ENCODE measurements at regions not wholly inside any gene's neighbourhood (a gene's known extent, or its start where the extent isn't known, plus 50 kb on each side); places are given as distances from the start of the nearest gene placed in this dataset.

DNA sequence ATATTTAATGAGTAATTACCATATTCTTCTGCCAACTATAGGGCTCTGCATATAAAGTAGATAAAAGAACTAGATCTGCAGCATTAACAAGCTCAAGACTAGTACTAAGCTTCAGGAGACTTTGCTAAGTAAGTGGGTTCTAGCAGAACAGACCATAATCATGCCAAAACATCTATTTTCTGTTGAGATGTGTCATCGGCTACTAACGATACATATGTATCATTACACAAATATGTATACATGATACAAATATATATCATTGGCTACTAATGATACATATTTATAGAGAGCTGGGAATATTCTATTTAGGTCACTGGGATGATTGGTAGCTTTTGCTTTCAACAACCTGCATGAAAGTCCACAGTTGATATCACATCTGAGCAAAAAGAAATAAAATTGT is 185.8 kb upstream of the DCBLD2 start:
- H3K9ac ChIP-seq (ENCODE audit: low read length) = no peak overlapping the region
- H2BK5ac ChIP-seq (ENCODE audit: low read depth, low read length, poor library complexity, severe bottlenecking) = no peak overlapping the region
- no peak overlapping the region for H3K18ac ChIP-seq (ENCODE audit: low read depth in 1 of 2, low read length in 2 of 2)
- H3K4me3 ChIP-seq (ENCODE audit: insufficient read depth in 1 of 2, low read depth in 1 of 2, low read length in 2 of 2) = no peak overlapping the region
- H3K36me3 ChIP-seq (ENCODE audit: control insufficient read depth in 1 of 2, insufficient read depth in 2 of 2, low read depth in 1 of 2, low read length in 2 of 2) = no peaks in the 10 kb centered on the region
- H3K14ac ChIP-seq (ENCODE audit: low read length in 2 of 2) = no peak overlapping the region
- no CpG with 5 or more reads among the region's 2 CpGs for WGBS
- no peak overlapping the region for H3K23ac ChIP-seq (ENCODE audit: low read length in 2 of 2)
- H3K79me1 ChIP-seq (replicated peaks; ENCODE audit: low read length, poor library complexity, severe bottlenecking) = peaks cover 3% of the 10 kb centered on the region
- no peak overlapping the region for H2BK12ac ChIP-seq (ENCODE audit: low read length in 2 of 2)
- H2AK5ac ChIP-seq (ENCODE audit: low read length, severe bottlenecking) = no peak overlapping the region
- no peak overlapping the region for H2AFZ ChIP-seq (ENCODE audit: low read depth, low read length)
- no peak overlapping the region for H2BK120ac ChIP-seq (ENCODE audit: low read depth, low read length)
- no peak for DNase-seq
- H3K27me3 ChIP-seq (ENCODE audit: control insufficient read depth in 1 of 2, insufficient read depth in 1 of 2, low read length in 2 of 2) = no peaks in the 10 kb centered on the region
- H3K27ac ChIP-seq (ENCODE audit: low read length, poor library complexity, severe bottlenecking) = no peak overlapping the region
- no peak overlapping the region for H3K4me2 ChIP-seq (ENCODE audit: low read length, poor library complexity, severe bottlenecking)
- no peak overlapping the region for H4K91ac ChIP-seq (ENCODE audit: low read length)
- H4K8ac ChIP-seq (ENCODE audit: low read length) = no peak overlapping the region
- H3K4ac ChIP-seq (ENCODE audit: low read depth in 1 of 2, low read length in 2 of 2) = no peak overlapping the region
- H3K4me1 ChIP-seq (ENCODE audit: control insufficient read depth, insufficient read depth, low read depth, low read length) = no peaks in the 10 kb centered on the region
- no peaks in the 10 kb centered on the region for H3K9me3 ChIP-seq (ENCODE audit: control insufficient read depth, low read length)
- H2BK15ac ChIP-seq (ENCODE audit: low read depth, poor library complexity, severe bottlenecking) = no peak overlapping the region

DNA sequence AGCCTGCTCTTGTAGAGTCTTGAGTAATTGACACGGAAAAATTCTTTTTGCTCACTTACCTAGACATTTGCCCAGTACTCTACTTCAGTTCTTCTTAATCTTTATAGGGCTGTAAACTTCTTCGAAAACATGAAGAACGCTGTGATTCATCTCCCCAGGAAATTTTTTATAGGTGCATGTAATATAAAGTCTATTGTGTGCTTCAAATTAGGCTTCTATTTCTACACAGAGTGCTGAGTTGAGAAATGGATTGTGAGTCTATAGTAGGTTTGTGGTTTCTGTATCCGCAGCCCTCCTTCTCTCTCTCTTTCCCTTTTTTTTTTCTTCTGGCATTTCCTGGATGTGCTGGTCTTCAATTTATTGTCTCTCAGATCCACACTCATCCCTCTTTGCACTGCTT is 183.3 kb upstream of the DCBLD2 start:
- Histone ChIP-seq H3K79me1 (replicated peaks; ENCODE audit: low read length, poor library complexity, severe bottlenecking) (peaks cover 3% of the 10 kb centered on the region), H2AFZ (ENCODE audit: low read depth, low read length) (no peak overlapping the region), H4K91ac (ENCODE audit: low read length) (no peak overlapping the region), H3K4me1 (ENCODE audit: control insufficient read depth, insufficient read depth, low read depth, low read length) (no peaks in the 10 kb centered on the region), H3K36me3 (ENCODE audit: control insufficient read depth in 1 of 2, insufficient read depth in 2 of 2, low read depth in 1 of 2, low read length in 2 of 2) (no peaks in the 10 kb centered on the region), H3K9me3 (ENCODE audit: control insufficient read depth, low read length) (no peaks in the 10 kb centered on the region), H2BK15ac (ENCODE audit: low read depth, poor library complexity, severe bottlenecking) (no peak overlapping the region), H3K4ac (ENCODE audit: low read depth in 1 of 2, low read length in 2 of 2) (no peak overlapping the region), H3K4me3 (ENCODE audit: insufficient read depth in 1 of 2, low read depth in 1 of 2, low read length in 2 of 2) (no peak overlapping the region), H3K27me3 (ENCODE audit: control insufficient read depth in 1 of 2, insufficient read depth in 1 of 2, low read length in 2 of 2) (no peaks in the 10 kb centered on the region), H3K4me2 (ENCODE audit: low read length, poor library complexity, severe bottlenecking) (no peak overlapping the region), H4K8ac (ENCODE audit: low read length) (no peak overlapping the region), H2BK5ac (ENCODE audit: low read depth, low read length, poor library complexity, severe bottlenecking) (no peak overlapping the region), H3K14ac (ENCODE audit: low read length in 2 of 2) (no peak overlapping the region), H2BK120ac (ENCODE audit: low read depth, low read length) (no peak overlapping the region), H3K9ac (ENCODE audit: low read length) (no peak overlapping the region), H2AK5ac (ENCODE audit: low read length, severe bottlenecking) (no peak overlapping the region), H3K23ac (ENCODE audit: low read length in 2 of 2) (no peak overlapping the region), H3K27ac (ENCODE audit: low read length, poor library complexity, severe bottlenecking) (no peak overlapping the region), H2BK12ac (ENCODE audit: low read length in 2 of 2) (no peak overlapping the region), H3K18ac (ENCODE audit: low read depth in 1 of 2, low read length in 2 of 2) (no peak overlapping the region)
- no peak for DNase-seq
- 82% methylated on average over 2 of the region's 4 CpGs for WGBS

DNA sequence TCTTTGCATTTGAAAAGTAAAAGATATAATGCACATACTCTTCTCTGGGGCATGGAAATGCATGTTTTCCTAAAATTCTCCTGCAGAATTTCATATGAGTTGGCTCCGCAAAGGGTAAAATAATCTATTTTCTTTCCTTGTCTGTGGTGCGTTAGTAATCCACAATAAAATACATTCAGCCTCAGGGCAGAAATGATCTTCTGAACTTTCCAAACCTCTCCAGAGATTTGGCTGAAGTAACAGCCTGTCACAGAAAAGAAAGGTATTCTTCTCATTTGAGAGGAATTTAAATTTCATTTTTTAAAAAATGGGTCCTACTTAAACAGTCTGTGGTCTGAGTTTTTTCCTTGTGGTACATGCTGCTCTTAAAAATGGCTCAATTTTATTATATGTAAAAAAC is 182.7 kb upstream of the DCBLD2 start:
- H3K14ac ChIP-seq (ENCODE audit: low read length in 2 of 2) = no peak overlapping the region
- DNase-seq = no peak
- H2AFZ ChIP-seq (ENCODE audit: low read depth, low read length) = no peak overlapping the region
- H2BK120ac ChIP-seq (ENCODE audit: low read depth, low read length) = no peak overlapping the region
- H3K9me3 ChIP-seq (ENCODE audit: control insufficient read depth, low read length) = no peaks in the 10 kb centered on the region
- WGBS = 100% methylated on average over 2 of the region's 2 CpGs
- no peak overlapping the region for H3K4me3 ChIP-seq (ENCODE audit: insufficient read depth in 1 of 2, low read depth in 1 of 2, low read length in 2 of 2)
- H3K27me3 ChIP-seq (ENCODE audit: control insufficient read depth in 1 of 2, insufficient read depth in 1 of 2, low read length in 2 of 2) = no peaks in the 10 kb centered on the region
- H2BK5ac ChIP-seq (ENCODE audit: low read depth, low read length, poor library complexity, severe bottlenecking) = no peak overlapping the region
- H3K4me1 ChIP-seq (ENCODE audit: control insufficient read depth, insufficient read depth, low read depth, low read length) = no peaks in the 10 kb centered on the region
- no peak overlapping the region for H3K23ac ChIP-seq (ENCODE audit: low read length in 2 of 2)
- H4K91ac ChIP-seq (ENCODE audit: low read length) = no peak overlapping the region
- H2BK12ac ChIP-seq (ENCODE audit: low read length in 2 of 2) = no peak overlapping the region
- no peak overlapping the region for H3K27ac ChIP-seq (ENCODE audit: low read length, poor library complexity, severe bottlenecking)
- H3K4me2 ChIP-seq (ENCODE audit: low read length, poor library complexity, severe bottlenecking) = no peak overlapping the region
- H3K18ac ChIP-seq (ENCODE audit: low read depth in 1 of 2, low read length in 2 of 2) = no peak overlapping the region
- H2AK5ac ChIP-seq (ENCODE audit: low read length, severe bottlenecking) = no peak overlapping the region
- H3K79me1 ChIP-seq (replicated peaks; ENCODE audit: low read length, poor library complexity, severe bottlenecking) = peaks cover 3% of the 10 kb centered on the region
- no peak overlapping the region for H4K8ac ChIP-seq (ENCODE audit: low read length)
- no peak overlapping the region for H2BK15ac ChIP-seq (ENCODE audit: low read depth, poor library complexity, severe bottlenecking)
- no peak overlapping the region for H3K4ac ChIP-seq (ENCODE audit: low read depth in 1 of 2, low read length in 2 of 2)
- no peaks in the 10 kb centered on the region for H3K36me3 ChIP-seq (ENCODE audit: control insufficient read depth in 1 of 2, insufficient read depth in 2 of 2, low read depth in 1 of 2, low read length in 2 of 2)
- no peak overlapping the region for H3K9ac ChIP-seq (ENCODE audit: low read length)

DNA sequence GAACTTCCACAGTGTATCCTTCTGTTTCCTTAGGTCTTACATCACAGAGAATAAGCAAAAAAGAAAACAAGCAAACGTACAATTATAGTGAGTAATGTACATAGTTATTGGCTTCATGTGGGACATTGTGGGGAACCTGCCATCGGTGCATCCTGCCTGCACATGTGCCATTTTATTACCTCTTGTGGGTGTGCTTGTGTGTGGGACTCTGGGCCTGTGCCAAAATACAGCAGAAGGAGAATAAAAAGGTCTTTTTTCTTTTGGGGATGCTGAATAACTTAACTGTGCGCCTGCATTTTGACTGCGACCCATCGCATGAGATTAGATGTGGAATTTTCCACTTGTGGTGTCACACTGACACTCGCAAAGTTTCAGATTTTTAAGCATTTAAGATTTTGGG is 169.6 kb upstream of the DCBLD2 start:
- Histone ChIP-seq H3K36me3 (ENCODE audit: control insufficient read depth in 1 of 2, insufficient read depth in 2 of 2, low read depth in 1 of 2, low read length in 2 of 2) (peaks cover 0 to 4% of the 10 kb centered on the region in 2 experiments), H2AK5ac (ENCODE audit: low read length, severe bottlenecking) (no peak overlapping the region), H2BK15ac (ENCODE audit: low read depth, poor library complexity, severe bottlenecking) (no peak overlapping the region), H3K4me2 (ENCODE audit: low read length, poor library complexity, severe bottlenecking) (no peak overlapping the region), H2BK12ac (ENCODE audit: low read length in 2 of 2) (no peak overlapping the region), H3K79me1 (replicated peaks; ENCODE audit: low read length, poor library complexity, severe bottlenecking) (no peaks in the 10 kb centered on the region), H2BK5ac (ENCODE audit: low read depth, low read length, poor library complexity, severe bottlenecking) (no peak overlapping the region), H4K91ac (ENCODE audit: low read length) (no peak overlapping the region), H2AFZ (ENCODE audit: low read depth, low read length) (no peak overlapping the region), H3K18ac (ENCODE audit: low read depth in 1 of 2, low read length in 2 of 2) (no peak overlapping the region), H2BK120ac (ENCODE audit: low read depth, low read length) (no peak overlapping the region), H4K8ac (ENCODE audit: low read length) (no peak overlapping the region), H3K4ac (ENCODE audit: low read depth in 1 of 2, low read length in 2 of 2) (no peak overlapping the region), H3K4me3 (ENCODE audit: insufficient read depth in 1 of 2, low read depth in 1 of 2, low read length in 2 of 2) (no peak overlapping the region), H3K23ac (ENCODE audit: low read length in 2 of 2) (no peak overlapping the region), H3K4me1 (ENCODE audit: control insufficient read depth, insufficient read depth, low read depth, low read length) (no peaks in the 10 kb centered on the region), H3K9ac (ENCODE audit: low read length) (no peak overlapping the region), H3K27ac (ENCODE audit: low read length, poor library complexity, severe bottlenecking) (no peak overlapping the region), H3K14ac (ENCODE audit: low read length in 2 of 2) (no peak overlapping the region), H3K27me3 (ENCODE audit: control insufficient read depth in 1 of 2, insufficient read depth in 1 of 2, low read length in 2 of 2) (no peaks in the 10 kb centered on the region), H3K9me3 (ENCODE audit: control insufficient read depth, low read length) (no peaks in the 10 kb centered on the region)
- DNase-seq = no peak
- WGBS = 95% methylated on average over 6 of the region's 6 CpGs
